GM18502 (cell line): ENCODE measurements at regions not wholly inside any gene's neighbourhood (a gene's known extent, or its start where the extent isn't known, plus 50 kb on each side); places are given as distances from the start of the nearest gene placed in this dataset.

Experiments
- ATAC-seq: cut with Tn5 transposase; IDR thresholded peaks from one replicate; pipeline ENCODE4 v1.9.1; 2021; ENCODE audit warnings: mild to moderate bottlenecking; ENCODE audit not compliant: unreplicated experiment, poor library complexity

- no peak for ATAC-seq
Observed at GRCh38 chr3:124557433-124558232, 172.6 kb upstream of the UMPS start.

GRCh38 chr3:124558991-124559845 is 171.0 kb upstream of the UMPS start:
- no peak for ATAC-seq

- ATAC-seq, result peak; percentile 58
Observed at GRCh38 chr3:124559846-124560574, 170.2 kb upstream of the UMPS start.

- ATAC-seq, result no peak
Observed at GRCh38 chr3:124560666-124561215, 169.5 kb upstream of the UMPS start.

- no peak for ATAC-seq
Observed at GRCh38 chr3:124562769-124563168, 167.5 kb upstream of the UMPS start.

GRCh38 chr3:124563376-124563775 is 166.9 kb upstream of the UMPS start:
- ATAC-seq, result no peak

- no peak for ATAC-seq
Observed at GRCh38 chr3:124565013-124565412, 165.2 kb upstream of the UMPS start.

- no peak for ATAC-seq
Observed at GRCh38 chr3:124565551-124565950, 164.7 kb upstream of the UMPS start.

GRCh38 chr3:124566701-124567100 is 163.6 kb upstream of the UMPS start:
- ATAC-seq, result no peak

- ATAC-seq, result no peak
Observed at GRCh38 chr3:124567179-124567578, 163.1 kb upstream of the UMPS start.

GRCh38 chr3:124569761-124570160 is 160.5 kb upstream of the UMPS start:
- no peak for ATAC-seq

GRCh38 chr3:124570232-124570631 is 160.0 kb upstream of the UMPS start:
- no peak for ATAC-seq

- no peak for ATAC-seq
Observed at GRCh38 chr3:124572851-124573405, 157.3 kb upstream of the UMPS start.

- no peak for ATAC-seq
Observed at GRCh38 chr3:124574012-124574411, 156.2 kb upstream of the UMPS start.

GRCh38 chr3:124576565-124577493 is 153.4 kb upstream of the UMPS start:
- no peak for ATAC-seq

- ATAC-seq, result peak; percentile 75
Observed at GRCh38 chr3:124577494-124578167, 152.6 kb upstream of the UMPS start.

- no peak for ATAC-seq
Observed at GRCh38 chr3:124579641-124580040, 150.6 kb upstream of the UMPS start.

- no peak for ATAC-seq
Observed at GRCh38 chr3:124582196-124582595, 148.1 kb upstream of the UMPS start.
